Activated naive CD4-positive, alpha-beta T cell treated with anti-CD3 and anti-CD28 coated beads for 36 hours (primary cell): ENCODE measurements at regions not wholly inside any gene's neighbourhood (a gene's known extent, or its start where the extent isn't known, plus 50 kb on each side); places are given as distances from the start of the nearest gene placed in this dataset.
"Not testable (repeated sequence)": the region's sequence is repeated elsewhere in the genome, so short reads cannot be mapped to it uniquely, and the experiment has no call there.

Source experiments
- CTCF ChIA-PET: fragments of 350-600 bp; sonication (Branson Sonifier 250); formaldehyde crosslinking; loops from one replicate; lab custom pipeline; 2021; ENCODE audit warnings: antibody characterized with exemption; lab: Charles Lee
- DNase-seq: peaks from one replicate; pipeline ENCODE4 v3.0.0-alpha.2; 2020
- H3K27ac Mint-ChIP-seq: one replicate; pipeline ENCODE4 v1.8.0; 2021; ENCODE audit warnings: mild to moderate bottlenecking, mixed read lengths
- H3K27me3 Mint-ChIP-seq: one replicate; pipeline ENCODE4 v1.8.0; 2021; ENCODE audit warnings: low read depth, mixed read lengths
- H3K36me3 Mint-ChIP-seq: one replicate; pipeline ENCODE4 v1.8.0; 2021; ENCODE audit warnings: low read depth, mixed read lengths
- H3K4me1 Mint-ChIP-seq: one replicate; pipeline ENCODE4 v1.8.0; 2021; ENCODE audit warnings: low read depth, mixed read lengths
- H3K4me3 Mint-ChIP-seq: one replicate; pipeline ENCODE4 v1.8.0; 2021; ENCODE audit warnings: mild to moderate bottlenecking, moderate library complexity, mixed read lengths
- H3K9me3 Mint-ChIP-seq: one replicate; pipeline ENCODE4 v1.8.0; 2021; ENCODE audit warnings: mixed read lengths
- intact Hi-C: fragments of 100-400 bp; cut with micrococcal nuclease; formaldehyde crosslinking; loops from one replicate; pipeline ENCODE4 v1.15.1; 2023

DNA sequence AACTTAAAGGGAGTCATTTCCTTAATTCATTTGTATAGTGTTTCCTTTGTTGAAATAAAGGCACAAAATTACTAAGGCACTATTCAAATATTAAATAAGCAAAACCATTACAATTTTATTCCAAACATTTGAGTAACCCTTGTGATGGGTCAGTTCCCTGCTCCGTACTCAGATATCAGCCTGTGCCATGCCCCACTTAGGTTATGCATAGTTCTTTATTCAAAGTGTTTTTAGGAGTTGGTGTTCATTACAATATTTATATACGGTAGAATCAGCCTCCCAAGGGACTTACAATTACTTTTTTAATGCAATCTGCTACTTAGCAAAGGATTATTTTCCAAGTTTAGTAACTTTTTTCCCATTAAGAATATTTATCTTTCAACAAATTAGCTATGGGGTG lies 119.3 kb upstream of the SEMA3D start:
- no peak overlapping the region for H3K27ac Mint-ChIP-seq
- H3K4me3 Mint-ChIP-seq, result no peak overlapping the region
- no peaks in the 10 kb centered on the region for H3K27me3 Mint-ChIP-seq
- no peaks in the 10 kb centered on the region for H3K36me3 Mint-ChIP-seq
- H3K9me3 Mint-ChIP-seq, result no peaks in the 10 kb centered on the region
- no peak for DNase-seq
- intact Hi-C loops, result no loop called here
- CTCF ChIA-PET, result no interaction called here
- H3K4me1 Mint-ChIP-seq, result no peaks in the 10 kb centered on the region

GRCh38 chr7:85294176-85294575 lies 107.3 kb upstream of the SEMA3D start:
- Mint-ChIP-seq H3K36me3 (no peaks in the 10 kb centered on the region), H3K9me3 (peaks cover 2% of the 10 kb centered on the region), H3K4me1 (no peaks in the 10 kb centered on the region), H3K4me3 (no peak overlapping the region), H3K27me3 (no peaks in the 10 kb centered on the region), H3K27ac (no peak overlapping the region)
- DNase-seq, result no peak
- CTCF ChIA-PET, result interaction anchor here (0.7 kb wide), 1 partner anchor 166 kb away, joined by 3 read pairs; no protein-coding TSS in a partner anchor
- intact Hi-C loops, result no loop called here

GRCh38 chr7:85292908-85293576 lies 106.2 kb upstream of the SEMA3D start:
- no peak overlapping the region for H3K4me3 Mint-ChIP-seq
- no peak for DNase-seq
- no peaks in the 10 kb centered on the region for H3K27me3 Mint-ChIP-seq
- H3K4me1 Mint-ChIP-seq, result no peaks in the 10 kb centered on the region
- H3K9me3 Mint-ChIP-seq, result peaks cover 2% of the 10 kb centered on the region
- CTCF ChIA-PET, result no interaction called here
- no peak overlapping the region for H3K27ac Mint-ChIP-seq
- no peaks in the 10 kb centered on the region for H3K36me3 Mint-ChIP-seq
- intact Hi-C loops, result no loop called here

GRCh38 chr7:85290269-85290668 lies 103.4 kb upstream of the SEMA3D start:
- DNase-seq, result no peak
- H3K27ac Mint-ChIP-seq, result no peak overlapping the region
- H3K36me3 Mint-ChIP-seq, result no peaks in the 10 kb centered on the region
- CTCF ChIA-PET, result no interaction called here
- H3K4me3 Mint-ChIP-seq, result no peak overlapping the region
- H3K9me3 Mint-ChIP-seq, result peaks cover under 1% of the 10 kb centered on the region
- H3K27me3 Mint-ChIP-seq, result no peaks in the 10 kb centered on the region
- no peaks in the 10 kb centered on the region for H3K4me1 Mint-ChIP-seq
- intact Hi-C loops, result no loop called here

- Mint-ChIP-seq H3K9me3 (no peaks in the 10 kb centered on the region), H3K36me3 (no peaks in the 10 kb centered on the region), H3K4me3 (no peak overlapping the region), H3K27me3 (no peaks in the 10 kb centered on the region), H3K27ac (no peak overlapping the region), H3K4me1 (no peaks in the 10 kb centered on the region)
- DNase-seq, result no peak
- intact Hi-C loops, result no loop called here
- CTCF ChIA-PET, result no interaction called here
Observed at GRCh38 chr7:85289279-85289678, 102.4 kb upstream of the SEMA3D start.

DNA sequence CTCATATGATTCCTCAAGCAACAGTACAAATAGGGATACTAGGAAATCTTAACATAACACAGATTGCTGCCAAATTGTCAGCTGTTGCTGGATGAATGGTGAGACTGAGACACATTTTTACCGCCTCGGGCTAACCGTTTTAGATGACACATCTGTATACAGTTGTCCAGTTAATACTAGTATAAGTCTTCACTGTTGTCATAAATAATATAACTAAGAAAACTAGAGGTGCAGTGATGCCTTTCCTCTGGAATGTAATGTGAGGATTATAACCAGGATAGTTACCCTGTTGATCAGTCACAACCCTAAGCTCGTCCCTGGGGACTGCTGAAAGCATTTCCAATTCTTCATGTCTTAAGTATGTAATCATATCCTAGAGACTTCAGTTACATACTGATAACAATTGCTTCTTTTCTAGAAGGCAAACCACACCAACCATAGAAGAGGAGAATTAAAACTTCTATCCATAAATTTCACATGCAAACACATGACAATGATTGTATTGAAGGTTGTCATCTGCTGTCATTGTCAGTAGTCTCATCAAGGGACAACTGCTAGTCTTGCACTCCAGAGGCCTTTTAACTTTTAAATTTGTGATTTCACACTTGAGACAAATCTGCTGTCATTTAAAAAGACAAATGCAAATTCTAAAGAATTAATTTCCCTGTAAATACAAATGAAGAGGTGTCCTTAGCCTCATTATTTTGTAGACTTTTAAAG lies 100.4 kb upstream of the SEMA3D start:
- Mint-ChIP-seq H3K27ac (no peak overlapping the region), H3K4me3 (no peak overlapping the region), H3K9me3 (no peaks in the 10 kb centered on the region), H3K36me3 (no peaks in the 10 kb centered on the region), H3K27me3 (no peaks in the 10 kb centered on the region), H3K4me1 (no peaks in the 10 kb centered on the region)
- CTCF ChIA-PET, result no interaction called here
- no peak for DNase-seq
- intact Hi-C loops, result no loop called here

DNA sequence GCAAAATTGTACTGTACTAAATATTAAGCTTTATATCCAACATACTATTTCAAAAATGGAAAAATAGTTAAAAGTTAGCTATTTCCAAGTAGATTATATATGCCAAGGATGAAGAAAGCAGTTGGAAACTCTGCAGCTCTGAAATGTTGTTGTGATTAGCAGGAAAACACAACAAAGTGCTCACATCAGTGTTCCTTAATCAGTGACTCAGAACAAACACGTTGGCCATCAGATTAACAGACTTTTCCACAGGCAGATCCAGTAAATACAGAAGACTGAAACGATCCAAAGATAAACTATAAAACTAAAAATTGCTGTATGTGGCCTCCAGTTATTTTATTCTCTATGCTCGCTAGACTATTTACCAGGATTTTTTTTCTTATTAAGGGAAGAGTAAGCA lies 99.6 kb upstream of the SEMA3D start:
- no peak overlapping the region for H3K27ac Mint-ChIP-seq
- no peaks in the 10 kb centered on the region for H3K36me3 Mint-ChIP-seq
- no peaks in the 10 kb centered on the region for H3K27me3 Mint-ChIP-seq

DNA sequence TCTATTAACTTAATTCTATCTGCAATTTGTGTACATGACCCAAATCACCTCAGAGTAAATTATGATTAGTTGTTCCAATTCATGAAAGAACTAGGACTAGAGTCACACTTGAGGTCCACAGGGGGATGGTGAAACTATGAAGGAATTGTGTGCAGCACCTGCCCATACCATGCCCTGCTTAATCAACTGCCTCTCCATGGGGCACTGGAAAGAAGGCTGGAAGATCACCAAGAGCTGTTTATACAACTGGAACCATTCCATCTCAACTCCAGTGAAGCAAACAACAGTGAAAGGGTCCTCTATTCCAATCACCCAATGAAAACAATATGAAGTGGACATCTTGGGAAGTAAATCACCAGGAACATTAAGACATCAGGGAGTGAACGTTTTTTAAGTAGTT lies 98.7 kb upstream of the SEMA3D start:
- no peak for DNase-seq
- intact Hi-C loops, result no loop called here
- Mint-ChIP-seq H3K36me3 (no peaks in the 10 kb centered on the region), H3K4me3 (no peak overlapping the region), H3K27ac (no peak overlapping the region), H3K9me3 (no peaks in the 10 kb centered on the region), H3K27me3 (no peaks in the 10 kb centered on the region), H3K4me1 (no peaks in the 10 kb centered on the region)
- CTCF ChIA-PET, result no interaction called here

More for the DNA sequence above, 99.6 kb upstream of the SEMA3D start:
- H3K4me1 Mint-ChIP-seq, result no peaks in the 10 kb centered on the region
- intact Hi-C loops, result no loop called here
- H3K4me3 Mint-ChIP-seq, result no peak overlapping the region
- no peaks in the 10 kb centered on the region for H3K9me3 Mint-ChIP-seq
- CTCF ChIA-PET, result no interaction called here
- DNase-seq, result no peak

GRCh38 chr7:85275204-85275603 lies 88.3 kb upstream of the SEMA3D start:
- H3K9me3 Mint-ChIP-seq, result peaks cover 2% of the 10 kb centered on the region
- H3K27ac Mint-ChIP-seq, result no peak overlapping the region
- intact Hi-C loops, result no loop called here
- H3K4me1 Mint-ChIP-seq, result no peaks in the 10 kb centered on the region
- no peak for DNase-seq
- H3K27me3 Mint-ChIP-seq, result no peaks in the 10 kb centered on the region
- H3K4me3 Mint-ChIP-seq, result no peak overlapping the region
- CTCF ChIA-PET, result no interaction called here
- no peaks in the 10 kb centered on the region for H3K36me3 Mint-ChIP-seq

GRCh38 chr7:85274454-85274853 lies 87.6 kb upstream of the SEMA3D start:
- H3K4me1 Mint-ChIP-seq, result no peaks in the 10 kb centered on the region
- DNase-seq, result no peak
- no peak overlapping the region for H3K27ac Mint-ChIP-seq
- CTCF ChIA-PET, result no interaction called here
- intact Hi-C loops, result no loop called here
- no peak overlapping the region for H3K4me3 Mint-ChIP-seq
- peaks cover 2% of the 10 kb centered on the region for H3K9me3 Mint-ChIP-seq
- H3K36me3 Mint-ChIP-seq, result no peaks in the 10 kb centered on the region
- no peaks in the 10 kb centered on the region for H3K27me3 Mint-ChIP-seq

DNA sequence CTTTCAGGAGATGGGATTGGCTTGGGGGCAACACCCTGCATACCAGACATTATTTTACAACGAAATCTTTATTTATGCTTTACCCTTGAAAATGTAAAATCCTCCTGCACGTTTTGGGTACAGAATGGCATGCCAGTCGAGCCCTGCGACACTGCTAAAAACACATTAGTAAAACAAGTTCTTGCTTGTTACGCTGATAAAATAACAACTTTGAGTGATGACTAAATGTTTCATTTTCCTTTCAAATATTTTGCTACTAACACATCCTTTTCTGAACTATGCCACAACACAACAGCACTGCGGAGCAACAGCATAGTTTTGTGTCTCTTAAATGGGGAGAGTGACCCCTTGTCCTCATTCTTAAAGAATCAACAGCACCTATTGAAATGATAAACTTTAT lies 76.0 kb upstream of the SEMA3D start:
- intact Hi-C loops, result no loop called here
- Mint-ChIP-seq H3K27ac (no peak overlapping the region), H3K27me3 (no peaks in the 10 kb centered on the region), H3K4me3 (no peak overlapping the region), H3K4me1 (no peaks in the 10 kb centered on the region), H3K9me3 (no peaks in the 10 kb centered on the region), H3K36me3 (no peaks in the 10 kb centered on the region)
- CTCF ChIA-PET, result no interaction called here
- no peak for DNase-seq

DNA sequence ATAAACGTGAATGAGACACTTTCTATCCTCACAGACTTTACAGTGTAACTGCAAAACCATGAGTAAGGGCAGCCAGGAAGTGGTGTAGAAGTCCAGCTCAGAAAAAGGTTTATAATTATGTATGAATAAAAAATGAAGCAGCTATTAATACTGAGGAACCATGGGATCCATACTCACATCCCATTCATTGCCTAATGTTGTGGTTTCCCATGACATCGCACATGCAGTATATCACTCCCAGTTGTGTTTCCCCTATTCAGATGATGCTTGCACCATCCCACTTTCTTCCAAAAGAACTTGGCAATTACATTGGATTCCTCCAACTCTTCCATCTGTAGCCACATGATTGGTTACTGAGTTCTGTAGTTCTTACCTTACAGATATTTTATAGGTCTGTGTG lies 74.5 kb upstream of the SEMA3D start:
- no peak for DNase-seq
- CTCF ChIA-PET, result interaction anchor here (1.1 kb wide), 1 partner anchor 12 kb away, joined by 3 read pairs; no protein-coding TSS in a partner anchor
- Mint-ChIP-seq H3K9me3 (no peaks in the 10 kb centered on the region), H3K27ac (no peak overlapping the region), H3K4me1 (no peaks in the 10 kb centered on the region), H3K36me3 (no peaks in the 10 kb centered on the region), H3K4me3 (no peak overlapping the region), H3K27me3 (no peaks in the 10 kb centered on the region)
- intact Hi-C loops, result no loop called here

DNA sequence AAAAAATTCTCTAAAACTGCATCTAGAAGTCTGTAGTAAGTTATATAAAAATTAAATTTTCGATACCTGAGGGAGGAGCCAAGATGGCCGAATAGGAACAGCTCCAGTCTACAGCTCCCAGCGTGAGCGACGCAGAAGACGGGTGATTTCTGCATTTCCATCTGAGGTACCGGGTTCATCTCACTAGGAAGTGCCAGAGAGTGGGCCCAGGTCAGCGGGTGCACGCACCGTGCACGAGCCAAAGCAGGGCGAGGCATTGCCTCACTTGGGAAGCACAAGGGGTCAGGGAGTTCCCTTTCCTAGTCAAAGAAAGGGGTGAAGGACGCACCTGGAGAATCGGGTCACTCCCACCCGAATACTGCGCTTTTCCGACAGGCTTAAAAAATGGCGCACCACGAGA lies 62.9 kb upstream of the SEMA3D start:
- H3K27me3 Mint-ChIP-seq, DNase-seq, H3K36me3 Mint-ChIP-seq, intact Hi-C loops, H3K9me3 Mint-ChIP-seq, H3K27ac Mint-ChIP-seq, H3K4me3 Mint-ChIP-seq, H3K4me1 Mint-ChIP-seq, CTCF ChIA-PET: not testable (repeated sequence)
